Ishikawa (cell line): ENCODE measurements at regions not wholly inside any gene's neighbourhood (a gene's known extent, or its start where the extent isn't known, plus 50 kb on each side); places are given as distances from the start of the nearest gene placed in this dataset.

ENCODE experiments used
- CEBPB ChIP-seq: IDR thresholded peaks from 2 replicates; pipeline ENCODE4 v1.6.1; 2012
- CREB1 ChIP-seq: IDR thresholded peaks from 2 replicates; pipeline ENCODE4 v1.6.1; 2012; ENCODE audit warnings: low read depth
- EGR1 ChIP-seq: IDR thresholded peaks from 2 replicates; pipeline ENCODE4 v1.6.1; 2012
- EP300 ChIP-seq: IDR thresholded peaks from 2 replicates; pipeline ENCODE4 v1.6.1; 2012; ENCODE audit warnings: borderline replicate concordance
- FOXM1 ChIP-seq: IDR thresholded peaks from 2 replicates; pipeline ENCODE4 v1.6.1; 2012; ENCODE audit warnings: low read depth, borderline replicate concordance
- MAX ChIP-seq: IDR thresholded peaks from 2 replicates; pipeline ENCODE4 v1.6.1; 2012
- NFIC ChIP-seq: IDR thresholded peaks from 2 replicates; pipeline ENCODE4 v1.6.1; 2012
- RAD21 ChIP-seq: IDR thresholded peaks from 2 replicates; pipeline ENCODE4 v1.6.1; 2012; ENCODE audit warnings: low read depth
- TAF1 ChIP-seq: IDR thresholded peaks from 2 replicates; pipeline ENCODE4 v1.6.1; 2012; ENCODE audit warnings: low read depth, mild to moderate bottlenecking
- TCF12 ChIP-seq: IDR thresholded peaks from 2 replicates; pipeline ENCODE4 v1.6.1; 2012; ENCODE audit warnings: low read depth
- USF1 ChIP-seq: IDR thresholded peaks from 2 replicates; pipeline ENCODE4 v1.6.1; 2012
- YY1 ChIP-seq: IDR thresholded peaks from 2 replicates; pipeline ENCODE4 v1.6.1; 2012; ENCODE audit warnings: low read depth

- TF ChIP-seq EP300: no peak
- no peak for TF ChIP-seq RAD21
- no peak for TF ChIP-seq CEBPB
- no peak for TF ChIP-seq YY1
- TF ChIP-seq FOXM1: no peak
- TF ChIP-seq TAF1: no peak
- no peak for TF ChIP-seq EGR1
- no peak for TF ChIP-seq CREB1
- TF ChIP-seq NFIC: no peak
- TF ChIP-seq USF1: no peak
- no peak for TF ChIP-seq TCF12
- no peak for TF ChIP-seq MAX
Measured at GRCh38 chr13:81383444-81383843, 1042.5 kb upstream of the SPRY2 start.
